ENCODE measurements at regions not wholly inside any gene's neighbourhood (a gene's known extent, or its start where the extent isn't known, plus 50 kb on each side); places are given as distances from the start of the nearest gene placed in this dataset.

DNA sequence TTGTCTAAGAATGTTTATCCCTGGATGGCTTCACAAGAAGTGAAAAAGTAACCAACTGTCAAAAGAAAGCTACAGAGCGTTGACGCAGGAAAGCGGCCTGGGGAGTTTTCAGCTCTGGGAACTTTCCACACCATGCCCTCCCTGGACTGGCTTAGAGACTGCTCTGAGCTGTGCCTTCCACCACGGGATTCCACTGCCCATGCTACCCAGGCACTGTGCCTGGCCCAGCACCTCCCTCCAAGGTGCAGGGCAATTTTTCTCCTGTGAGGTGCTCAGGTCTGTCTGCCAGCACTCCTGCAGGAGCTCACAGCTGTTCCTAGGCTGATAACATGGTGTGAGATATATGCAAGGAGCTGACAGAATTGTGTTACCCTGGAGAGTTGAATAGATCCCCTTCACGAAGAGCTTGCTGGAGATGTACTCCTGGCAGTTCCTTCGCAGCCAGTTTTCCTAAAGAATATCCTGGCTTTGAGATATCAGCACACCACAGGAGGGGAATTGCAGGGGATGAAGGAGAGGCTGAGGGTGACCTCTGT is 258.3 kb upstream of the B3GAT1 start:
- TF ChIP-seq ZBTB21 (CRISPR knock-in tag; IDR thresholded peaks at IDR 0.05; ENCODE audit: borderline replicate concordance) = no peak
- TF ChIP-seq, protein P1, sequence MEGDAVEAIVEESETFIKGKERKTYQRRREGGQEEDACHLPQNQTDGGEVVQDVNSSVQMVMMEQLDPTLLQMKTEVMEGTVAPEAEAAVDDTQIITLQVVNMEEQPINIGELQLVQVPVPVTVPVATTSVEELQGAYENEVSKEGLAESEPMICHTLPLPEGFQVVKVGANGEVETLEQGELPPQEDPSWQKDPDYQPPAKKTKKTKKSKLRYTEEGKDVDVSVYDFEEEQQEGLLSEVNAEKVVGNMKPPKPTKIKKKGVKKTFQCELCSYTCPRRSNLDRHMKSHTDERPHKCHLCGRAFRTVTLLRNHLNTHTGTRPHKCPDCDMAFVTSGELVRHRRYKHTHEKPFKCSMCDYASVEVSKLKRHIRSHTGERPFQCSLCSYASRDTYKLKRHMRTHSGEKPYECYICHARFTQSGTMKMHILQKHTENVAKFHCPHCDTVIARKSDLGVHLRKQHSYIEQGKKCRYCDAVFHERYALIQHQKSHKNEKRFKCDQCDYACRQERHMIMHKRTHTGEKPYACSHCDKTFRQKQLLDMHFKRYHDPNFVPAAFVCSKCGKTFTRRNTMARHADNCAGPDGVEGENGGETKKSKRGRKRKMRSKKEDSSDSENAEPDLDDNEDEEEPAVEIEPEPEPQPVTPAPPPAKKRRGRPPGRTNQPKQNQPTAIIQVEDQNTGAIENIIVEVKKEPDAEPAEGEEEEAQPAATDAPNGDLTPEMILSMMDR (IDR thresholded peaks at IDR 0.05) = no peak
- TF ChIP-seq, protein P2, sequence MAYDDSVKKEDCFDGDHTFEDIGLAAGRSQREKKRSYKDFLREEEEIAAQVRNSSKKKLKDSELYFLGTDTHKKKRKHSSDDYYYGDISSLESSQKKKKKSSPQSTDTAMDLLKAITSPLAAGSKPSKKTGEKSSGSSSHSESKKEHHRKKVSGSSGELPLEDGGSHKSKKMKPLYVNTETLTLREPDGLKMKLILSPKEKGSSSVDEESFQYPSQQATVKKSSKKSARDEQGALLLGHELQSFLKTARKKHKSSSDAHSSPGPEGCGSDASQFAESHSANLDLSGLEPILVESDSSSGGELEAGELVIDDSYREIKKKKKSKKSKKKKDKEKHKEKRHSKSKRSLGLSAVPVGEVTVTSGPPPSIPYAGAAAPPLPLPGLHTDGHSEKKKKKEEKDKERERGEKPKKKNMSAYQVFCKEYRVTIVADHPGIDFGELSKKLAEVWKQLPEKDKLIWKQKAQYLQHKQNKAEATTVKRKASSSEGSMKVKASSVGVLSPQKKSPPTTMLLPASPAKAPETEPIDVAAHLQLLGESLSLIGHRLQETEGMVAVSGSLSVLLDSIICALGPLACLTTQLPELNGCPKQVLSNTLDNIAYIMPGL (CRISPR knock-in tag; IDR thresholded peaks at IDR 0.05) = no peak
- TF ChIP-seq SOX15 (CRISPR knock-in tag; IDR thresholded peaks at IDR 0.05) = no peak
- TF ChIP-seq TEAD4 (CRISPR knock-in tag; IDR thresholded peaks at IDR 0.05) = no peak
- no peak for TF ChIP-seq TEAD1 (CRISPR knock-in tag; IDR thresholded peaks at IDR 0.05)
- no peak for TF ChIP-seq CREB1 (CRISPR knock-in tag; IDR thresholded peaks at IDR 0.05)
- TF ChIP-seq NR1H2 (CRISPR knock-in tag; IDR thresholded peaks at IDR 0.05) = no peak

Data from WTC11 (cell line).